ACHN (cell line): ENCODE measurements at regions not wholly inside any gene's neighbourhood (a gene's known extent, or its start where the extent isn't known, plus 50 kb on each side); places are given as distances from the start of the nearest gene placed in this dataset.

Experiments
- DNase-seq: peaks from one replicate; pipeline ENCODE4 v3.0.0-alpha.2; 2015
- in situ Hi-C: cut with HindIII; loops from 2 replicates; pipeline ENCODE4 v1.10.0; 2017; ENCODE audit warnings: low sequenced_read_pairs, low pct_ligation_motif_present, low pct_unique_long_range_greater_than_20kb

DNA sequence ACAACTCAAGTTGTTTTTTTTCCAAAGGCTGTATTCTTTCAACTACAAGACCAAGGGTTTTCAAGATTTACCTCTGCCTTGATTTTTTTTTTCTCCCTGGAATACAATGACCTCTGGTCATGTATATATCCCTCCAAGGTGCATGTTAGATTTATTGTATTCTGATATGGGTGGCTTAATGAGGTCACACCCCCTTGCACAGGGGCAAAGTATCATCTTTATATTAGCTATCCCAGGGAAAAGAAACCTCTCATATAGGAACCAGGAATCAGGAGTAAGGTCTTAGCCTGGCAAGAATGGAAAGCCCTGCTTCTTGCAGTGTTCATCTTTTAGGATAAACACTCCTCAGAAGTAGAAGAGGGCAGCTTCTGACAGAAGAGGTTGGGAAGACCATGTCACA is 516.9 kb upstream of the TENM4 start:
- in situ Hi-C loops: no loop called here
- DNase-seq: no peak

DNA sequence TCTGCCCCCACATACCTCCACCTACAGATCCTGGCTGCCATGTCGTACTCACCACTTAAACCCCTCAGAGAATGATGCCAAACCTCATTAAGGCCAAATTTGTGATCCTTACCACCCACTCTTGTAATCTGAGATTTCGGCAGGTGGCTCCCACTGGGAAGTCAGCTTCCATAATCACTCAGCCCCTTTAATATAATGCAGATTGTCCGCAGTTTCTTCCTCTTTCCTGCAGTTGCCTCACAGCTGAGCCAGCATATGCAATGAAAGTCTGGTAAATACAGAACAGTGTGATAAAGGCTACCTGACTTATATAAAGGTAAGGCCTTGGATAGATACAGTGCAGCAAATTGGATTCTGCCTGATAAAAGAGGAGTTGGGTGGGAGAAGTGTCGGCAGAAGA is 515.2 kb upstream of the TENM4 start:
- in situ Hi-C loops: no loop called here

DNA sequence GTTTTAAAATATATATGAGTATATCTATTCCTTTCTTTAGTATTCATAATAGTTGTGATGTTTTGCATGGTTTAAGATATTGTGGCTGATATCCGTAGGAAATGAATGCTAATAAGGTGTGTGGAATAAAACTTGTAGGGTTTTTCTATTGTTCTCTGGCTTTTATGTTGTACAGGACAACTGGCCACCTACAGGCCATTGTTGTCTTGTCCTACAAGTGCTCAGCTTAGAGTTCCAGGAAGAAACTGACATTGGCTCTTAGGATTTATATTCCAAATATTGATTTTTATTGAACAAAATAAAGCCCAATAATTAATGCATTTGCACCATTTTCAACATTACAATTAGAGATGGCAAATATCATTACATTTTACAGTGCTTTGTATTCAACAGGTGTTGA is 512.8 kb upstream of the TENM4 start:
- no peak for DNase-seq
- in situ Hi-C loops: no loop called here

More for the DNA sequence above, 515.2 kb upstream of the TENM4 start:
- DNase-seq: no peak

DNA sequence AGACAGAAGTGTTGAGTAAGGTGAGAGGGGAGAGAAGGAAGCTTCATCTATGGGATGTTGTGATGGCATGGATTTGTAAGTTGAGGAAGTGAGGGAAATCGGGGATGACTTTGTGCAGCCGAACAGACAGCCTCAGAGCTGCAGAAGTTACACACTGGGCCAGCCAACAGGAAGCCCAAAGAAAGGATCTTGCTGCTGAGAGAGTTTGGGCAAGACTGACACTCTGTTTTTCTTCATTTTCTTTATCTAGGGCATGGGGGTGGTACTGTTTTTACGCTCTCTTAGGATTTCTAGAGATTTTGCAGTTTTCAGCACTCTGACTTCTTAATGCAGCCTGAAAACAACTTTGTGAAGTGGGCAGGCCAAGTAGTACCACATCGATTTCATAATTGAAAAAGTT is 509.9 kb upstream of the TENM4 start:
- in situ Hi-C loops: no loop called here
- DNase-seq: no peak

DNA sequence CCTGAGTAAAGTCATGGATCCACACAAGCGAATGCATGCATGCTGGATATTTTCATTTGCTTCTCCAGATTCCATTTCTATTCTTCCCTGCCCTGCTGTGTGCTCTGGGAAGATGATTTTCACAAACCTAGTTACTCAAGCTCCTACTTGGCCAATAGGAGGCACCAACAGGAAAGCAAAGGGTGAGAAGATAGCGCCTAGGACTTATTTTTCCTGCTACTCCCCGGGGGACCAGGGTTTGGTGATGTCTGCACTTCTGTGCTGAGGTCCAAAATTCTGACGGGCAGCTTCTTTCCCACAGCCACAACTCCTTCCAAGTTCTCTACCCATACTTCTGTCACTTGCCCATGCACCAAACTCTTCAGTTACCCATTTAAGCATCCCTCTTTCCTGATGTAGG is 509.3 kb upstream of the TENM4 start:
- in situ Hi-C loops: no loop called here
- DNase-seq: no peak

DNA sequence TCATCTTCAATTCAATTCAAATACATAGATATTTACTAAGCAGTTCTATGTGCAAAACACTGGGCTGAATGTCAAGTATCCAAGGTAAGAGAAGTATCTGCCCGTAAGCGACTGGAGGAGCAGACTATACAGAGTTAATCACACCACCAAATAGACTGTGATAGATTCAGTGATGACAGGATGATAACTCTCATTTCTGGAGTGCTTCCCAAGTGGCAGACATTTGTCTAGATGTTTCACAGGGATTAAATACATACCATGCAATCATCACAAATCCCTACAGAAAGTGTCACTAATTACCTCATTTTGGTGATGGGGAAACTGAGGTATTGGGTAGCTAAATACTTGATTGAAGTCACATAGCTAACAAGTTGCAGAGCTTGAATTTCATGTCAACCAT is 508.7 kb upstream of the TENM4 start:
- in situ Hi-C loops: no loop called here

DNA sequence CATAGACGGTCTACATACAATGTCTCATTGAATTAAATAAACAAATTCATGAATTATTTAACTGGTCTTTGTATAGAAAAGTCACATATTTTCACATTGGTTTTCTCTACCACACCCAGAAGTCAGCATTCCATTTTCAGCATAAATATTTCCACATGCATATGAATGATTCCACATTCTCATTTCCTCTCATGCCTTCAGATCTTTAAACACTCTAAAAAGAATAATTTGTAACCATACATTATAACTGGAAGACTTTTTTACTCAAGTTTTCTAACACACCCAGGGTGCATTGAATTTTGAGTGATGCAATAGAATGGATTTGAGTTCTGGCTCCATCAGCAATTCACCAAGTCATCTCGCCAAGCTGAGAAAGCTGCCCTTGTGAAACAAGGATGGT is 501.8 kb upstream of the TENM4 start:
- in situ Hi-C loops: no loop called here
- no peak for DNase-seq

More for the DNA sequence above, 508.7 kb upstream of the TENM4 start:
- no peak for DNase-seq

DNA sequence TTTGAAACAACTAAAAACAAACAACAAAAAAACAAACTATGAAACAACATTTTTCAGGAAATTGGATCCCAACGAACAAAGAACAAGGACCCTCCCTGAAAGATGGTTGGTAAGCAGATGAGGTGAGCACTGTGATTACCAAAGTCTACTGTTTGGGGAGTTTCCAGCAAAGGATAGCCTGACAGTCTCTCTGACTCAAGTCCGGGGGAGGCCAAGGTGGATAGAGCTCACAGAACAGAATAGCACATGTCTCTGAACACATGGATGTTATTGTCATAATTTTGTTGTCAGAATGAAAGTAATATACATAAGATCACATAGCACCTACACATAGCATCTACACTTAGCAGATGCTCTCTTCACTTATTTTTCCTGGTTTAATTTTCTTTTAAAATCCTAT is 501.3 kb upstream of the TENM4 start:
- no peak for DNase-seq
- in situ Hi-C loops: no loop called here

DNA sequence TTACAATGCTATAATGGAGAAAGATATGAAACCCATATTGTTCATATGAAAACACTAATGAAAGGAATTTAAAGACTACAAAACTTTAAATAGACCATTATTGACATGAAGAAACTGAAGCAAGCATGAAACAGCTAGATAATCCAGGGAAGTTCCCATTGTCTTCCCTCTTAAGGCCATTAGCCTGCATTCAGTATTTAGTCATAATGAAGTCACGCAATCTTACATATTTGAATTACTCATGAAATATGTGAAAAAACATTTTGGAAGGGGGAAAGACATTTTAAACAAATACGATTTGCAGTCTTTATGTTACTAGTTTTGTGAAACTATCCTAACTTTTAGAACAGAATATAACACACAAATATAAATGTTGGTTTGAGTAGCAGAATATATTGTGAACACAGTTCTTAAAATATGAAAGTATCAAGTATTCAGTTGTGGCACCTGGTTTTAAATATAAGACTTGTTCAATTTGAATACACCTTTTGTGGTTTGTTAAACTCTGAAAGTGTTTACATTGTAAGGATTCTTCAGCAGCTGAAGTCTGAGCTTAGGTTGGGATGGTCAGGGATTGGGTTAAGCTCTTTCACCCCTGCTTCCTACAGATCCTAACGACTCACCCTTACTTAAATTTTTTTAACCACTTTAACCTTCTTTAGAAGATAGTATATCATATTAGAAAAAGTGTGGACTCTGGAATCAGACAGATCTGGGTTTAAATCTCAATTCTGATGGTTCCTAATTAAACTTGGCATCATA is 500.3 kb upstream of the TENM4 start:
- in situ Hi-C loops: no loop called here
- DNase-seq: no peak

DNA sequence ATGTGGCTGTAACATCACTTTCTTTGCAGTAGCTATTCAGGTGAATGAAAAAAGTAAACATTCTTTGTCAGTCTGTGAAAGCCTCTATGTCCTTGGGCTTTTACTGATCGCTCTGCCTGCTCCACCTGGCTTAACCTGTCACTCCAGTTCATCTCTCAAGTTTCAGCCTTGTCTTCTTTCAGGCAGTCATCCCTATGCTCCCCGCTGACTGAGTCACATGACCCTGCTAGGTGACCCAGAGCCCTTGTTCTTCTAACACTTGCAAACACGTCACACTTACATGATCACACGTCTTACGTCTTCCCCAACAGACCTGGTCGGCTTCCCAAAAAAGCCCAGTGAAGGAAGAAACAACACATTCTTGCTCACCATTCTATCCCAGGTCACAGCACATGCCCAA is 499.3 kb upstream of the TENM4 start:
- in situ Hi-C loops: no loop called here
- no peak for DNase-seq

DNA sequence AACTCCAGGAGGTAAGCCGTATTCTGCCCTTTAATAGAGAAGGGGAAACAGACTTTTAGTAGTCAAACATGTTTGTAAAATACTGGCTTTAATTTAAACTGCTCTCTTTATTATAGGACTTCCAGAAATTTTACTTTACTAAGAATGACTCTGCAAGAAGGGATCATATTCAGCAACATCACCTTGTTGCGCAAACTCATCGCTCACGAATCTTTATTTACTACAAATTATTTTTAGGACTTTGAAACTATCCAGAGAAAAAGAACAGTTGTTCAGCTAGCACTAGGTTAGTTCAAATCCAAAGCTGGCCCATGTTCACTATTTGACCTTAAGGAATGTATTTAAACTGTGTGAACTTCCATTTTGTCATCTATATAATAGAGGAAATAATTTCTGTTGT is 498.3 kb upstream of the TENM4 start:
- DNase-seq: no peak
- in situ Hi-C loops: no loop called here

DNA sequence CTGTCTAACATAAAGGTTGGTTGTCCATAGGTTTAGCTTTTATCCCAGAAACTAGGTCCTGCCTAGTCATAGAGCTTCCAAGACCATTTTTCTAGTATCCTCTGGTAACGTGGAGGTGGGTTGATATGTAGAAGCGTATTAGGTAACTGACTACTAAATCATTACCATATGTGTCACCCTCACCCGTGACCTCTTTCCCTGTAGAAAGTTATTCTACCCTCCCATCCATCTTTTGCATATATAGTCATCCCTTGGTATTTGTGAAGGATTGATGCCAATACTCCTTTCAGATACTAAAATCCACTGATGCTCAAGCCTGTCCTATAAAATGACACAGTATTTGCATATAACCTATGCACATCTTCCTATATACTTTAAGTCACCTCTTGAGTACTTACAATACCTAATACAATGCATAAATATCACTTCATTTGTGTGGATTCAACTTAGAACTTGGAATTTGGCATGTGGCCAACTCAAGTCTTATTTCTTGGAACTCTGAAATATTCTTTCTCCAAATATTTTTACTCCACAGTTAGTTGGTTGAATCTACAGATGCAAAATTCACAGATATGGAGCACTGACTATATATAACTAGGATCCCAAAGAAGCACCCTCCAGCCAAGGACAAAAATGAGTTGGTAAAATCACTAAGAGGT is 497.0 kb upstream of the TENM4 start:
- no peak for DNase-seq
- in situ Hi-C loops: no loop called here

DNA sequence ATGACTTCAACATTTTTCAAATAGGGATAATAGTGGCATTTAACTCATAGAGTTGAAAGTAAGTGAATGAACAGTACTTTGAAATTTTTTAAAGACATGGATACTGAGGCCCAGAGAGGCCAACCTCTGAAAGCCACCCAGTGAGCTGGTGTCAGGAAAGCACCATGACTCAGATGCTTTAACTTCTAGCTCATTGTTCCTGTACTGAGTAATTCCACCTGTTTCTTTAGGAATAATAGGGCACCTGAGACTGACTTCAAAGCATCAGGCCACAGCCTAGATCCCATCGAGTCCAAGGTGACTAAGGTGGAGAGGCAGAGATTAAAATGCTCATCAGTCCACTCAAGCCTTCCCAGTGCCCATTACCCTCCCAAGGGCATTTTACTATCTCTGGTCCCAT is 491.8 kb upstream of the TENM4 start:
- in situ Hi-C loops: no loop called here
- no peak for DNase-seq

DNA sequence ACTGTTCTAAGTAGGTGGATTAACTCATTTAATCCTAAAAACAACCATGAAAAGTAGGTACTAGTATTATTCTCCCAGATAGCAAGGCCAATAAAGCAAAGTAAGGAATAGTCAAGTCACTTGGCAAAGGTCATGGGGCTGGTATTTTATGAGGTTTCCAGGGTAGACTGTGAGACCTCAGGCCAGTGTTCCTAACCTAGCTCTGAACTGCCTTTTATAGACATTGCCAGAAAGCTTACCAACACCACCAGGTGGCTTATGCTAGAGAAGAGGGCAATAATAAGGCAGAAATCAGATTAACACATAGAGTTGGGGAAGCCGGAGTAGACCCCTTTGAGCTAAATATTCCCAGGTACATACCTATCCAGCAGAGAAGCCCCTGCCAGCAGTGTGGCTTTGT is 490.9 kb upstream of the TENM4 start:
- no peak for DNase-seq
- in situ Hi-C loops: no loop called here

DNA sequence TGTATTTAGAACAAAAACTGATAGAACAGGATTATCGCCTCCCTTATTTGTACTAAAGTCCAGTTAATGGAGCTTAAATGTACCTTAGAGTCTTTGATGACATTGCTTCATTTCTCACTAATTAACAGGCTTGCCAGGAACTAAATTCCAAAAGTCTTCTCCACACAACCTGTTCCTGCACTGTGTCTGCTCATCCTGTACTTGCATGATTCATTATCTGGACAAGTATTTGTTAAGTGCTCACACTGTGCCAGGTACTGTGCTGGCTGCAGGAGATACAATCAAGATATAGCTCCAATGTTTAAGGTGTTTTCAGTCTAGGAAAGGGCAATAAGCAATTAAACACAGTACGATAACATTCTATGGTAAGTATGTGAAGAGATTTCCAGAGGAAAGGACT is 485.9 kb upstream of the TENM4 start:
- in situ Hi-C loops: no loop called here
- no peak for DNase-seq

DNA sequence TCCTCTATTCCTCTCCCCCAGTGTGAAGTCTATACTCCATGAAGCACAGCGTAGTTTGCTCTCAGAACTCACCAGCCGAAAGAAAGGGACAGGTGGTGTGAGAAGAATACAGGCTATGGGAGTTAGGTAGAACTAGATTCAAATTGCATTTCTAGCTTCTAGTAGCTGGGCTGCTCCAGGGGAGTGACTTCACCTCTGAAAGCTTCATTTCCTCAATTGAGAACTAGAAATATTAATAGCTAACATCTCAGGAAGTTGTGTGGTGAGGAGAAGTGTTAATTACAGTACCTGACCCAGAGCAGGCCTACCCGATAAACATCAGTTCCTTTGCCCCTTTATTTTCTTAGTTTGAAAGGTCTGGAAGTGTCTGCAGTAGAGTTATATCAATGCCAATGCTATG is 484.7 kb upstream of the TENM4 start:
- in situ Hi-C loops: no loop called here
- DNase-seq: no peak

DNA sequence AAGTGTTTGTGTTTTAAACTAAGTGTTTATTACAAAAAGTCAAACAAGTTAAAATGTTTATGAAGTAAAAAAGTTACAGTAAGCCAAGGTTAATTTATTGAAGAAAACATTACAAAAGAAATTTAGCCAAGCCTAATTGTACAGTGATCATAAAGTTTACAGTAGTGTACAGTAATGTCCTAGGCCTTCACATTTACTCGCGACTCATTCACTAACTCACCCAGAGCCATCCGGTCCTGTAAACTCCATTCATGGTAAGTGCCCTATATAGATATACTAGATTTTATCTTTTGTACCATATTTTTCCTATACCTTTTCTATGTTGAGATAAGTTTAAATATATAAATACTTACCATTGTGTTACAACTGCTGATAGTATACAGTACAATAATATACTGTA is 481.8 kb upstream of the TENM4 start:
- no peak for DNase-seq
- in situ Hi-C loops: no loop called here

DNA sequence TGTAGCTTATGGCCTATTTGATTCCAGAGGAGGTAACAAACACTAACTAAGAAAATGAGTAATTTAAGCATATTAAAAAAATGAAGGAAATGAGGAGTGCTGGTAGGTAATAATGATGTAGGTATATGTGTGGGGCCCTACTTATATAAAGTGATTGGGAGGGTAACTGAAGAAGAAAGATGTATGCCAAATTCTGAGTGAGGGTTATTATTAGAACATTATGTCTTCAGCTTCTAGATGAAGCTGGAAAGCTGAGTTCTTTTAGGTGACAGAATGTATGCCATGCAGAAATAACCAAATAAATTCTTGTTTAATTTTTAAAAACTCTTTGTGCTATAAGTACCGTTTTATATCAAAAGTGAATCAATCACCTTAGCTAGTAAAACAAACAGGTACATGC is 479.6 kb upstream of the TENM4 start:
- DNase-seq: no peak
- in situ Hi-C loops: no loop called here

DNA sequence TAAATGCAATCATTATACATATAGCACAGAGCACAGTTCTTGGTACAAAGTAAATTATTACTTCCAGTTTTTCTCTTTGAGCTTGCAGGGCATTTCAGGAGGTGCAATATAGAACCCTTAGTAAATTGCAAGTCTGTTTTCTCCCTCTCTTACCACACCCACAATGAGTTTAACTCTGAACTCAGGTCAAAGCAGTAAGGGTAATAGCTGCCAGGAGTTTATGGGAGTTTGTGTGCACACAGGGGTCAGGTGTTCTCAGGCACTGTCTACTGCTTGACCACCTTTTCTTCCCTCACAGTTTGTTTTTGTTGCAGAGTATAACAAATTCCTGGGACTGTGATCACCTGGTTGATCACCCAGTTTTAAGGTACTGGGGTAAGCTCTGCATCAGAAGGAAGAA is 478.5 kb upstream of the TENM4 start:
- DNase-seq: no peak
- in situ Hi-C loops: no loop called here

DNA sequence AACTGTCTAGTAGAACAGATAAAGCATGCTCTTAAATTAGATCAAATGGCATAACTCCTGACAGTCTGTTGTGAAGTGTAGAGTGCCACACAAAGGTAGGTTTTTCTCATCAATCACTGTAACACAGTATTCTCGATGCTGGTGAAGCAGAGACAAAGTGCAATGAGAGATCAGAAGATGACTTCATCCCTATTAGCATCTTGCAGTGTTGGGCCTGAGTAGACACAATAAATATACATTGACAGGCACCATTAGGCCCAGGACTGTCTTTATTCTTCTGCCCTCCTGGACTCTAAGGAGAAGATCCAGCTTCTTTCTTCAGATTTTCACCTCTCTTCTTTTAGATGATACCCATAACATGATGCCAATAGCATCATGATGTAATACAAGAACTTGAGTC is 478.0 kb upstream of the TENM4 start:
- no peak for DNase-seq
- in situ Hi-C loops: no loop called here
